Mesendoderm (in vitro differentiated cells): ENCODE measurements at regions not wholly inside any gene's neighbourhood (a gene's known extent, or its start where the extent isn't known, plus 50 kb on each side); places are given as distances from the start of the nearest gene placed in this dataset.

Source experiments
- DNase-seq: peaks from one replicate; pipeline ENCODE4 v3.0.0; 2013
- H2AK5ac ChIP-seq: 2 replicates; pipeline ENCODE4 v1.6.1; 2013; ENCODE audit warnings: low read length, inconsistent platforms
- H2BK120ac ChIP-seq: 2 replicates; pipeline ENCODE4 v1.6.1; 2013; ENCODE audit warnings: low read depth, mild to moderate bottlenecking, low read length, moderate library complexity, mixed read lengths
- H2BK15ac ChIP-seq: replicated peaks from 2 replicates; pipeline ENCODE4 v1.6.1; 2013; ENCODE audit warnings: low read depth, mild to moderate bottlenecking, moderate library complexity
- H2BK5ac ChIP-seq: 2 replicates; pipeline ENCODE4 v1.6.1; 2013; ENCODE audit warnings: low read length, inconsistent platforms
- H3K18ac ChIP-seq: 2 replicates; pipeline ENCODE4 v1.6.1; 2013; ENCODE audit warnings: mild to moderate bottlenecking, low read length, mixed read lengths
- H3K23ac ChIP-seq: one replicate; pipeline ENCODE4 v1.6.1; 2013; ENCODE audit warnings: low read length
- H3K27ac ChIP-seq: 2 replicates; pipeline ENCODE4 v1.5.1; 2013; ENCODE audit warnings: low read depth, mild to moderate bottlenecking, inconsistent platforms, low read length, moderate library complexity
- H3K27me3 ChIP-seq: 2 replicates; pipeline ENCODE4 v1.6.1; 2013; ENCODE audit warnings: low read length, control low read depth, mild to moderate bottlenecking, inconsistent platforms; ENCODE audit not compliant: insufficient read depth, poor library complexity
- H3K36me3 ChIP-seq: 2 replicates; pipeline ENCODE4 v1.6.1; 2013; ENCODE audit warnings: low read length, inconsistent platforms; ENCODE audit not compliant: control insufficient read depth, insufficient read depth
- H3K4ac ChIP-seq: one replicate; pipeline ENCODE4 v1.6.1; 2013; ENCODE audit warnings: low read depth, mild to moderate bottlenecking, low read length, moderate library complexity
- H3K4me1 ChIP-seq: 2 replicates; pipeline ENCODE4 v1.6.1; 2013; ENCODE audit warnings: low read depth, low read length, inconsistent platforms; ENCODE audit not compliant: control insufficient read depth
- H3K4me2 ChIP-seq: 2 replicates; pipeline ENCODE4 v1.6.1; 2013; ENCODE audit warnings: low read length
- H3K4me3 ChIP-seq: 2 replicates; pipeline ENCODE4 v1.5.1; 2013; ENCODE audit warnings: mild to moderate bottlenecking, low read length
- H3K56ac ChIP-seq: one replicate; pipeline ENCODE4 v1.6.1; 2013; ENCODE audit warnings: low read length
- H3K79me1 ChIP-seq: 2 replicates; pipeline ENCODE4 v1.6.1; 2013; ENCODE audit warnings: low read length, inconsistent platforms
- H3K79me2 ChIP-seq: 2 replicates; pipeline ENCODE4 v1.6.1; 2013; ENCODE audit warnings: mild to moderate bottlenecking, low read length; ENCODE audit not compliant: control insufficient read depth, insufficient read depth
- H3K9ac ChIP-seq: 2 replicates; pipeline ENCODE4 v1.6.1; 2013; ENCODE audit warnings: low read length, inconsistent platforms
- H4K5ac ChIP-seq: one replicate; pipeline ENCODE4 v1.6.1; 2013; ENCODE audit warnings: low read length
- H4K8ac ChIP-seq: one replicate; pipeline ENCODE4 v1.6.1; 2013; ENCODE audit warnings: low read depth, mild to moderate bottlenecking, control low read depth, low read length, moderate library complexity
- WGBS: extraction: QIAGEN DNeasy Blood & Tissue Kit; methylation state at CpG from one replicate; pipeline ENCODE4 v1.1.7; 2013; ENCODE audit warnings: low lambda C conversion rate, missing lambda C conversion rate; ENCODE audit not compliant: insufficient coverage; ENCODE audit errors: extremely low coverage; 5-methylcytosine and 5-hydroxymethylcytosine counted together

GRCh38 chr3:110526777-110527727 is 544.6 kb upstream of the NECTIN3 start:
- WGBS: no CpG with 5 or more reads among the region's 3 CpGs
- Histone ChIP-seq H4K5ac (no peak overlapping the region), H2BK120ac (no peak overlapping the region), H3K4ac (no peak overlapping the region), H3K9ac (no peak overlapping the region), H4K8ac (no peak overlapping the region), H3K56ac (no peak overlapping the region), H3K79me2 (no peaks in the 10 kb centered on the region), H3K27ac (no peak overlapping the region), H3K36me3 (no peaks in the 10 kb centered on the region), H3K27me3 (no peaks in the 10 kb centered on the region), H2BK15ac (no peak overlapping the region), H3K4me1 (peaks cover 2% of the 10 kb centered on the region), H2AK5ac (no peak overlapping the region), H3K18ac (no peak overlapping the region), H3K4me3 (no peak overlapping the region), H3K79me1 (no peaks in the 10 kb centered on the region), H3K23ac (no peak overlapping the region), H3K4me2 (no peak overlapping the region), H2BK5ac (no peak overlapping the region)
- DNase-seq: peak; percentile 77

GRCh38 chr3:110528305-110529121 is 543.1 kb upstream of the NECTIN3 start:
- H3K27ac ChIP-seq: no peak overlapping the region
- H2BK120ac ChIP-seq: no peak overlapping the region
- H3K4me1 ChIP-seq: peaks cover 2% of the 10 kb centered on the region
- H4K5ac ChIP-seq: no peak overlapping the region
- H3K4ac ChIP-seq: no peak overlapping the region
- no peak overlapping the region for H3K23ac ChIP-seq
- H2BK15ac ChIP-seq: no peak overlapping the region
- no peak overlapping the region for H3K18ac ChIP-seq
- DNase-seq: no peak
- no peaks in the 10 kb centered on the region for H3K27me3 ChIP-seq
- no peak overlapping the region for H2BK5ac ChIP-seq
- no peaks in the 10 kb centered on the region for H3K79me1 ChIP-seq
- no CpG with 5 or more reads among the region's 4 CpGs for WGBS
- H3K79me2 ChIP-seq: no peaks in the 10 kb centered on the region
- no peak overlapping the region for H3K9ac ChIP-seq
- no peak overlapping the region for H4K8ac ChIP-seq
- no peak overlapping the region for H2AK5ac ChIP-seq
- no peak overlapping the region for H3K4me3 ChIP-seq
- no peak overlapping the region for H3K56ac ChIP-seq
- H3K4me2 ChIP-seq: no peak overlapping the region
- H3K36me3 ChIP-seq: no peaks in the 10 kb centered on the region

GRCh38 chr3:110530902-110531301 is 540.7 kb upstream of the NECTIN3 start:
- Histone ChIP-seq H3K56ac (no peak overlapping the region), H2BK15ac (no peak overlapping the region), H3K23ac (no peak overlapping the region), H3K18ac (no peak overlapping the region), H2BK120ac (no peak overlapping the region), H3K4ac (no peak overlapping the region), H3K4me3 (no peak overlapping the region), H3K9ac (no peak overlapping the region), H3K4me1 (peaks cover 2% of the 10 kb centered on the region), H4K5ac (no peak overlapping the region), H3K79me1 (no peaks in the 10 kb centered on the region), H3K27me3 (no peaks in the 10 kb centered on the region), H4K8ac (no peak overlapping the region), H3K27ac (no peak overlapping the region), H3K36me3 (no peaks in the 10 kb centered on the region), H2BK5ac (no peak overlapping the region), H3K4me2 (no peak overlapping the region), H3K79me2 (no peaks in the 10 kb centered on the region), H2AK5ac (no peak overlapping the region)
- no CpG with 5 or more reads among the region's 2 CpGs for WGBS
- DNase-seq: no peak

GRCh38 chr3:110533089-110533488 is 538.5 kb upstream of the NECTIN3 start:
- H3K36me3 ChIP-seq: no peaks in the 10 kb centered on the region
- no peaks in the 10 kb centered on the region for H3K27me3 ChIP-seq
- H2BK120ac ChIP-seq: no peak overlapping the region
- H2AK5ac ChIP-seq: no peak overlapping the region
- H3K27ac ChIP-seq: no peak overlapping the region
- H4K8ac ChIP-seq: no peak overlapping the region
- no peak overlapping the region for H2BK5ac ChIP-seq
- H3K4ac ChIP-seq: no peak overlapping the region
- no peak overlapping the region for H3K56ac ChIP-seq
- no peaks in the 10 kb centered on the region for H3K79me1 ChIP-seq
- H3K18ac ChIP-seq: no peak overlapping the region
- no peak overlapping the region for H3K4me3 ChIP-seq
- peaks cover 2% of the 10 kb centered on the region for H3K4me1 ChIP-seq
- no peaks in the 10 kb centered on the region for H3K79me2 ChIP-seq
- DNase-seq: no peak
- H3K4me2 ChIP-seq: no peak overlapping the region
- no peak overlapping the region for H4K5ac ChIP-seq
- H2BK15ac ChIP-seq: no peak overlapping the region
- no peak overlapping the region for H3K23ac ChIP-seq
- H3K9ac ChIP-seq: no peak overlapping the region

GRCh38 chr3:110542552-110543150 is 529.0 kb upstream of the NECTIN3 start:
- H3K4ac ChIP-seq: no peak overlapping the region
- H2BK15ac ChIP-seq: no peak overlapping the region
- H3K27me3 ChIP-seq: no peaks in the 10 kb centered on the region
- no peak overlapping the region for H4K5ac ChIP-seq
- no CpG with 5 or more reads among the region's 3 CpGs for WGBS
- H3K79me1 ChIP-seq: no peaks in the 10 kb centered on the region
- H3K4me1 ChIP-seq: no peaks in the 10 kb centered on the region
- H2BK5ac ChIP-seq: no peak overlapping the region
- no peak overlapping the region for H3K23ac ChIP-seq
- no peak overlapping the region for H2BK120ac ChIP-seq
- H3K79me2 ChIP-seq: no peaks in the 10 kb centered on the region
- DNase-seq: no peak
- no peak overlapping the region for H4K8ac ChIP-seq
- no peaks in the 10 kb centered on the region for H3K36me3 ChIP-seq
- H3K27ac ChIP-seq: no peak overlapping the region
- H3K18ac ChIP-seq: no peak overlapping the region
- no peak overlapping the region for H3K56ac ChIP-seq
- no peak overlapping the region for H2AK5ac ChIP-seq
- H3K9ac ChIP-seq: no peak overlapping the region
- no peak overlapping the region for H3K4me3 ChIP-seq
- no peak overlapping the region for H3K4me2 ChIP-seq
